AG04449 (cell line): ENCODE measurements at regions not wholly inside any gene's neighbourhood (a gene's known extent, or its start where the extent isn't known, plus 50 kb on each side); places are given as distances from the start of the nearest gene placed in this dataset.

Source experiments
- CTCF ChIA-PET: fragments of 350-600 bp; formaldehyde crosslinking; extraction: SDS; loops from one replicate; lab custom pipeline; 2021; ENCODE audit warnings: antibody characterized with exemption; lab: Yijun Ruan, JAX
- POLR2A ChIA-PET: fragments of 400-600, 350-600 bp; formaldehyde crosslinking; extraction: SDS; loops from one replicate; lab custom pipeline; 2020; ENCODE audit warnings: antibody characterized with exemption, inconsistent platforms; lab: Yijun Ruan, JAX
- DNase-seq: peaks from one replicate; pipeline ENCODE4 v3.0.0-alpha.2; 2010; ENCODE audit warnings: low read depth, low spot score
- H3K4me3 ChIP-seq: 2 replicates; pipeline ENCODE4 v1.5.1; 2011; ENCODE audit warnings: low read depth, mild to moderate bottlenecking, control low read depth, low read length
- TF ChIP-seq, protein P1 (sequence below): IDR thresholded peaks from one replicate; pipeline ENCODE4 v1.5.1; 2011; ENCODE audit warnings: mild to moderate bottlenecking, moderate library complexity, low read length, control low read depth, inconsistent platforms; ENCODE audit not compliant: insufficient read depth; ENCODE audit errors: missing control alignments

GRCh38 chr22:48496226-48496845 lies 1331.3 kb downstream of the BRD1 start:
- no peak overlapping the region for H3K4me3 ChIP-seq
- DNase-seq: no peak
- CTCF ChIA-PET: no interaction called here
- TF ChIP-seq, protein P1, sequence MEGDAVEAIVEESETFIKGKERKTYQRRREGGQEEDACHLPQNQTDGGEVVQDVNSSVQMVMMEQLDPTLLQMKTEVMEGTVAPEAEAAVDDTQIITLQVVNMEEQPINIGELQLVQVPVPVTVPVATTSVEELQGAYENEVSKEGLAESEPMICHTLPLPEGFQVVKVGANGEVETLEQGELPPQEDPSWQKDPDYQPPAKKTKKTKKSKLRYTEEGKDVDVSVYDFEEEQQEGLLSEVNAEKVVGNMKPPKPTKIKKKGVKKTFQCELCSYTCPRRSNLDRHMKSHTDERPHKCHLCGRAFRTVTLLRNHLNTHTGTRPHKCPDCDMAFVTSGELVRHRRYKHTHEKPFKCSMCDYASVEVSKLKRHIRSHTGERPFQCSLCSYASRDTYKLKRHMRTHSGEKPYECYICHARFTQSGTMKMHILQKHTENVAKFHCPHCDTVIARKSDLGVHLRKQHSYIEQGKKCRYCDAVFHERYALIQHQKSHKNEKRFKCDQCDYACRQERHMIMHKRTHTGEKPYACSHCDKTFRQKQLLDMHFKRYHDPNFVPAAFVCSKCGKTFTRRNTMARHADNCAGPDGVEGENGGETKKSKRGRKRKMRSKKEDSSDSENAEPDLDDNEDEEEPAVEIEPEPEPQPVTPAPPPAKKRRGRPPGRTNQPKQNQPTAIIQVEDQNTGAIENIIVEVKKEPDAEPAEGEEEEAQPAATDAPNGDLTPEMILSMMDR: no peak
- POLR2A ChIA-PET: no interaction called here

- DNase-seq: no peak
- TF ChIP-seq, protein P1: no peak
Measured at GRCh38 chr22:48495751-48496080, 1332.0 kb downstream of the BRD1 start.

GRCh38 chr22:48494968-48495750 lies 1332.5 kb downstream of the BRD1 start:
- DNase-seq: no peak
- CTCF ChIA-PET: interaction anchor here (1.0 to 1.2 kb wide), 3 partner anchors 42 to 1696 kb away, joined by 3 to 4 read pairs (median 4); no protein-coding TSS in a partner anchor

More at GRCh38 chr22:48495751-48496080, 1332.0 kb downstream of the BRD1 start:
- CTCF ChIA-PET: interaction anchor here (1.0 to 1.2 kb wide), 2 partner anchors 1651 to 1696 kb away, joined by 4 read pairs; no protein-coding TSS in a partner anchor
- H3K4me3 ChIP-seq: no peak overlapping the region
- POLR2A ChIA-PET: no interaction called here

DNA sequence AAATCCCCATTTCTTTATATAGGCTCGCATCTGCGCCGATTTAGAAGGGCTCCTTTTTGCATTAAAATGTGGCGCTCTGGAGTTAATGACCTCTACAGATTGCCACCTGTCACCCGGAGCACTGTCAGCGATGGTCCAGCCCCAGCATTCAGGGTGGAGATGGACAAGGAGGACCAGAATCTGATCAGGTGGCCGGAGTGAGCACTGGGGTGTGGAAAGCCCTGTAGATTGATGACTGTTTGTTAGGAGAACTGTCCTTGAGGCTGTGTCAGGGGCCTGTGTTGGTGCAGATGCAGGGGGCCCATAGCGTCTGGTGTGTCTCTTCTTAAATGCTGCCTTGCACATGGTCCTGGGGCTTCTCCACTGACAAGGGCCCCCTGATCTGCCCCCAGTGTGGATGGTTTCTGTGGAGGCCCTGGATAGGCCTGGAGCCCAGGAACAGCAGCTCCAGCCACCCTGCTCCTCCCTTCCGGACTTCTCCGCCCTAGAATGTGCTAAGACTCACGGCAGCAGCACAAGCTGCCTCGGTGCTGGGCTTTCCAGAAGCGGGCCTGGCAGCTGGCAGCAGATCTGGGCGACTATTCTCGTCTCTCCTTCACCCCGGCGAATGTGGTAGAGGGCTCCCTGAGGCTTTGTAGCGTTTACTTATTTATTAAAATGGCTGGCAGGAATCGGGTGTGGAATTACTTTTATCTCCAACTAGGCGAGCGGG lies 1333.3 kb downstream of the BRD1 start:
- no peak overlapping the region for H3K4me3 ChIP-seq
- ChIA-PET POLR2A (no interaction called here), CTCF (interaction anchor here (1.1 to 1.6 kb wide), 3 partner anchors 43 to 1696 kb away, joined by 3 to 9 read pairs (median 4); no protein-coding TSS in a partner anchor)
- TF ChIP-seq, protein P1: no peak
- no peak for DNase-seq

More at GRCh38 chr22:48494968-48495750, 1332.5 kb downstream of the BRD1 start:
- POLR2A ChIA-PET: no interaction called here
- TF ChIP-seq, protein P1: no peak
- no peak overlapping the region for H3K4me3 ChIP-seq

- no peak overlapping the region for H3K4me3 ChIP-seq
- DNase-seq: no peak
- TF ChIP-seq, protein P1: no peak
- ChIA-PET CTCF (interaction anchor here (1.0 to 4.5 kb wide), 13 partner anchors 9 to 1699 kb away, joined by 3 to 43 read pairs (median 3); no protein-coding TSS in a partner anchor), POLR2A (no interaction called here)
Measured at GRCh38 chr22:48493733-48494132, 1333.9 kb downstream of the BRD1 start.
